CD14-positive monocyte (primary cell): ENCODE measurements at regions not wholly inside any gene's neighbourhood (a gene's known extent, or its start where the extent isn't known, plus 50 kb on each side); places are given as distances from the start of the nearest gene placed in this dataset.
A peak's percentile ranks its signal among the peaks of the same experiment; 100 is the strongest.

ENCODE experiments used
- DNase-seq, 3 donors: peaks; one replicate each; pipeline ENCODE4 v3.0.0-alpha.2; 2011 to 2022
- H2AFZ ChIP-seq: 2 replicates; pipeline ENCODE4 v1.6.0; 2012; ENCODE audit warnings: mild to moderate bottlenecking, low read depth, low read length, inconsistent platforms; ENCODE audit not compliant: insufficient read depth, poor library complexity, severe bottlenecking
- H3K27ac ChIP-seq, 2 donors: 1 replicate in 1 of 2; 2 replicates in 1 of 2; pipeline ENCODE4 v1.5.1; 2012 to 2013; ENCODE audit warnings: low read length in 2 of 2, control low read depth in 1 of 2, inconsistent platforms in 1 of 2, low read depth in 1 of 2, mild to moderate bottlenecking in 1 of 2
- H3K27me3 ChIP-seq, 2 donors: one replicate each; pipeline versions ENCODE4 v1.6.0 to v1.6.1; 2011 to 2013; ENCODE audit warnings: low read length in 2 of 2; ENCODE audit not compliant: control insufficient read depth in 2 of 2, insufficient read depth in 2 of 2
- H3K36me3 ChIP-seq, 2 donors: replicated peaks in 1 of 2; 1 replicate in 1 of 2; 2 replicates in 1 of 2; pipeline versions ENCODE4 v1.5.1 to v1.6.1; 2012 to 2013; ENCODE audit warnings: low read length in 2 of 2, control low read depth in 1 of 2, inconsistent platforms in 1 of 2, mild to moderate bottlenecking in 1 of 2; ENCODE audit not compliant: insufficient read depth in 2 of 2, control insufficient read depth in 1 of 2
- H3K4me1 ChIP-seq, 2 donors: 1 replicate in 1 of 2; 2 replicates in 1 of 2; pipeline versions ENCODE4 v1.5.1 to v1.6.1; 2012 to 2013; ENCODE audit warnings: low read length in 2 of 2, control low read depth in 1 of 2, inconsistent platforms in 1 of 2, mild to moderate bottlenecking in 1 of 2, moderate library complexity in 1 of 2; ENCODE audit not compliant: insufficient read depth in 2 of 2, control insufficient read depth in 1 of 2
- H3K4me2 ChIP-seq: replicated peaks from 2 replicates; pipeline ENCODE3; 2012; ENCODE audit warnings: low read length, moderate library complexity, mild to moderate bottlenecking; ENCODE audit not compliant: poor library complexity, severe bottlenecking; ENCODE audit errors: extremely low read depth
- H3K4me3 ChIP-seq, 3 experiments: fragments of 200-600 bp in 1 of 3; sonication (generic) in 1 of 3; replicated peaks in 1 of 3; 1 replicate in 2 of 3; 2 replicates in 1 of 3; pipeline ENCODE4 v1.5.1; 2011 to 2013; ENCODE audit warnings: low read length in 3 of 3, mild to moderate bottlenecking in 3 of 3, control low read depth in 2 of 3, low read depth in 2 of 3, inconsistent platforms in 1 of 3, moderate library complexity in 1 of 3
- H3K79me2 ChIP-seq: 2 replicates; pipeline ENCODE4 v1.6.0; 2012; ENCODE audit warnings: mild to moderate bottlenecking, control low read depth, inconsistent platforms, low read length, moderate library complexity; ENCODE audit not compliant: insufficient read depth
- H3K9ac ChIP-seq: 2 replicates; pipeline ENCODE4 v1.6.0; 2017; ENCODE audit warnings: low read length, mild to moderate bottlenecking; ENCODE audit not compliant: insufficient read depth, poor library complexity, severe bottlenecking
- H3K9me3 ChIP-seq, 2 donors: replicated peaks in 1 of 2; 1 replicate in 1 of 2; 2 replicates in 1 of 2; pipeline versions ENCODE4 v1.5.1 to v1.6.1; 2012 to 2013; ENCODE audit warnings: low read length in 2 of 2, control low read depth in 1 of 2; ENCODE audit not compliant: control insufficient read depth in 1 of 2, insufficient read depth in 1 of 2
- H4K20me1 ChIP-seq: 2 replicates; pipeline ENCODE4 v1.6.0; 2012; ENCODE audit warnings: mild to moderate bottlenecking, low read length, control low read depth, moderate library complexity; ENCODE audit not compliant: insufficient read depth
- H3K27ac Mint-ChIP-seq, 7 donors: one replicate each; pipeline ENCODE4 v1.8.0; 2020; ENCODE audit warnings: mild to moderate bottlenecking in 7 of 7, mixed read lengths in 7 of 7, moderate library complexity in 6 of 7, inconsistent platforms in 2 of 7
- H3K27me3 Mint-ChIP-seq, 3 donors: one replicate each; pipeline ENCODE4 v1.8.0; 2021 to 2022; ENCODE audit warnings: low read depth in 3 of 3, mild to moderate bottlenecking in 3 of 3, mixed read lengths in 3 of 3, moderate library complexity in 3 of 3, inconsistent platforms in 1 of 3
- H3K36me3 Mint-ChIP-seq, 2 donors: one replicate each; pipeline ENCODE4 v1.8.0; 2020; ENCODE audit warnings: mixed read lengths in 2 of 2, inconsistent platforms in 1 of 2, mild to moderate bottlenecking in 1 of 2
- H3K4me1 Mint-ChIP-seq: one replicate; pipeline ENCODE4 v1.8.0; 2020; ENCODE audit warnings: mild to moderate bottlenecking, mixed read lengths
- H3K4me3 Mint-ChIP-seq, 2 donors: one replicate each; pipeline ENCODE4 v1.8.0; 2020; ENCODE audit warnings: mild to moderate bottlenecking in 2 of 2, mixed read lengths in 2 of 2, moderate library complexity in 1 of 2
- H3K9me3 Mint-ChIP-seq, 7 donors: one replicate each; pipeline ENCODE4 v1.8.0; 2020 to 2022; ENCODE audit warnings: mixed read lengths in 7 of 7, mild to moderate bottlenecking in 6 of 7, moderate library complexity in 6 of 7, inconsistent platforms in 2 of 7
- CTCF ChIP-seq: fragments of 200-600 bp; IDR thresholded peaks from one replicate; pipeline ENCODE4 v1.8.0; 2022; ENCODE audit warnings: antibody characterized with exemption, mild to moderate bottlenecking
- WGBS: methylation state at CpG from one replicate; pipeline ENCODE4 v1.1.5; 2013; ENCODE audit warnings: missing lambda C conversion rate; ENCODE audit not compliant: insufficient coverage; 5-methylcytosine and 5-hydroxymethylcytosine counted together
- intact Hi-C, 2 donors: fragments of 100-400 bp; cut with micrococcal nuclease; formaldehyde crosslinking; loops; one replicate each; pipeline versions ENCODE4 v1.15.0 to v1.15.1; 2023

GRCh38 chr2:191571163-191571769, 106.7 kb upstream of the NABP1 start:
- Histone ChIP-seq H3K9ac (peak overlapping the region; percentile 37), H3K27ac (peak overlapping the region in 1 of 2 donors; percentile 78), H3K27me3 (no peaks in the 10 kb centered on the region), H3K4me3 (peak overlapping the region; percentile 45 to 81 (median 46)), H3K36me3 (no peaks in the 10 kb centered on the region), H3K79me2 (no peaks in the 10 kb centered on the region), H3K9me3 (no peaks in the 10 kb centered on the region), H4K20me1 (no peaks in the 10 kb centered on the region), H3K4me2 (peak overlapping the region; percentile 87), H2AFZ (peak overlapping the region; percentile 72), H3K4me1 (peaks cover 18 to 24% of the 10 kb centered on the region in 2 donors)
- peak; percentile 37 for TF ChIP-seq CTCF
- H3K27me3 Mint-ChIP-seq, result peaks cover 0 to 5% (median 1%) of the 10 kb centered on the region in 3 donors
- no peaks in the 10 kb centered on the region for H3K36me3 Mint-ChIP-seq
- no peaks in the 10 kb centered on the region for H3K9me3 Mint-ChIP-seq
- peak; percentile 72 to 84 (median 84) for DNase-seq
- H3K4me3 Mint-ChIP-seq, result peak overlapping the region; percentile 82 to 95
- H3K4me1 Mint-ChIP-seq, result peaks cover 17% of the 10 kb centered on the region
- peak overlapping the region; percentile 90 to 99 (median 97) for H3K27ac Mint-ChIP-seq
- intact Hi-C loops, result loop anchor here (5.0 to 10.0 kb wide), 2 partner anchors 41 to 64 kb away; no protein-coding TSS in a partner anchor
- WGBS, result 0% methylated on average over 2 of the region's 6 CpGs

- WGBS, result 90% methylated on average over 2 of the region's 5 CpGs
Measured at GRCh38 chr2:191572319-191572718, 105.6 kb upstream of the NABP1 start.

More at GRCh38 chr2:191572319-191572718, 105.6 kb upstream of the NABP1 start:
- peak overlapping the region in 4 of 7 donors; percentile 31 to 84 (median 70) for H3K27ac Mint-ChIP-seq
- peak overlapping the region in 1 of 2 donors; percentile 21 for H3K27ac ChIP-seq
- H3K9ac ChIP-seq, result no peak overlapping the region
- H3K4me3 ChIP-seq, result no peak overlapping the region
- H4K20me1 ChIP-seq, result no peaks in the 10 kb centered on the region
- H3K4me1 Mint-ChIP-seq, result peaks cover 17% of the 10 kb centered on the region
- H3K27me3 Mint-ChIP-seq, result peaks cover 0 to 5% (median 1%) of the 10 kb centered on the region in 3 donors
- no peak overlapping the region for H2AFZ ChIP-seq
- no peaks in the 10 kb centered on the region for H3K9me3 Mint-ChIP-seq
- H3K36me3 ChIP-seq, result no peaks in the 10 kb centered on the region
- H3K36me3 Mint-ChIP-seq, result no peaks in the 10 kb centered on the region
- peaks cover 18 to 20% of the 10 kb centered on the region in 2 donors for H3K4me1 ChIP-seq
- no peak overlapping the region for H3K4me2 ChIP-seq
- no peak for DNase-seq
- no peaks in the 10 kb centered on the region for H3K9me3 ChIP-seq
- no peaks in the 10 kb centered on the region for H3K79me2 ChIP-seq
- no peaks in the 10 kb centered on the region for H3K27me3 ChIP-seq
- intact Hi-C loops, result loop anchor here (5.0 to 10.0 kb wide), 2 partner anchors 40 to 62 kb away; no protein-coding TSS in a partner anchor
- no peak for TF ChIP-seq CTCF
- no peak overlapping the region for H3K4me3 Mint-ChIP-seq
